ENCODE measurements at regions not wholly inside any gene's neighbourhood (a gene's known extent, or its start where the extent isn't known, plus 50 kb on each side); places are given as distances from the start of the nearest gene placed in this dataset.

DNA sequence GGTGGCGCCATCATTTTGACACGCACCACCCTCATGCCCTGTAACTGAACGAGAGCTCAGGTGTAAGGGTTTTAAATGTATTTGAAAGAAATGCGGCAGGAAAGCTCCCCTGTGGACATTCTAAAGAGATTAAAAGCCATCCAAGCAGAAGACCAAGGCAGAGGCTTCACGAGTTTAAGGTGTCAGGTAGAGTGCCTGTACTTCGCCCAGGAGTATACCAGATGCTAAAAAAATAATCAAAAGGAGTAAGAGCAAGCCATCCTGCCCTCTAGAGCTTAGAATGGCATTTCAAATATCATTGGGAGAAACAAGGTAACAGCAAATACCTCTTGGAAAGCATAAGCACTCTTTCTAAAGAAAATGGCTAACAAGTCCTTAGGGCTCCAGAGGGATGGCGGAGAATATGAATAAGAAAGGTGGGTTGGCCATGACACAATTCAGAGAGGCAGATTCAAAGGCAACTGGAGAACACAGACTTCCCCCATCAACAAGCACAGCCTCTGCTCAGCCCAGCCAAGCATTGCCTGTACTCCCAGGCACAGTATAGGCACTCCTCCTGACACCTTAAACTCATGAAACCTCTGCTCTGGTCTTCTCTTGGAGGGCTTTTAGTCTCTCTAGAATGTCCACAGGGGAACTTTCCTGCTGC, 447.6 kb downstream of the SUCLA2 start:
- Histone ChIP-seq H3K4me1 (no peaks in the 10 kb centered on the region), H3K9me3 (no peaks in the 10 kb centered on the region), H3K27me3 (no peaks in the 10 kb centered on the region), H3K27ac (no peak overlapping the region), H3K36me3 (no peaks in the 10 kb centered on the region), H3K4me3 (no peak overlapping the region)
- TF ChIP-seq, protein P1, sequence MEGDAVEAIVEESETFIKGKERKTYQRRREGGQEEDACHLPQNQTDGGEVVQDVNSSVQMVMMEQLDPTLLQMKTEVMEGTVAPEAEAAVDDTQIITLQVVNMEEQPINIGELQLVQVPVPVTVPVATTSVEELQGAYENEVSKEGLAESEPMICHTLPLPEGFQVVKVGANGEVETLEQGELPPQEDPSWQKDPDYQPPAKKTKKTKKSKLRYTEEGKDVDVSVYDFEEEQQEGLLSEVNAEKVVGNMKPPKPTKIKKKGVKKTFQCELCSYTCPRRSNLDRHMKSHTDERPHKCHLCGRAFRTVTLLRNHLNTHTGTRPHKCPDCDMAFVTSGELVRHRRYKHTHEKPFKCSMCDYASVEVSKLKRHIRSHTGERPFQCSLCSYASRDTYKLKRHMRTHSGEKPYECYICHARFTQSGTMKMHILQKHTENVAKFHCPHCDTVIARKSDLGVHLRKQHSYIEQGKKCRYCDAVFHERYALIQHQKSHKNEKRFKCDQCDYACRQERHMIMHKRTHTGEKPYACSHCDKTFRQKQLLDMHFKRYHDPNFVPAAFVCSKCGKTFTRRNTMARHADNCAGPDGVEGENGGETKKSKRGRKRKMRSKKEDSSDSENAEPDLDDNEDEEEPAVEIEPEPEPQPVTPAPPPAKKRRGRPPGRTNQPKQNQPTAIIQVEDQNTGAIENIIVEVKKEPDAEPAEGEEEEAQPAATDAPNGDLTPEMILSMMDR (IDR thresholded peaks at IDR 0.05): no peak
- ATAC-seq: no peak
- intact Hi-C loops (cut with DNase I): no loop called here
- 69 to 72% methylated on average over 7 of the region's 7 CpGs for WGBS, 2 donors
- no peak for DNase-seq

DNA sequence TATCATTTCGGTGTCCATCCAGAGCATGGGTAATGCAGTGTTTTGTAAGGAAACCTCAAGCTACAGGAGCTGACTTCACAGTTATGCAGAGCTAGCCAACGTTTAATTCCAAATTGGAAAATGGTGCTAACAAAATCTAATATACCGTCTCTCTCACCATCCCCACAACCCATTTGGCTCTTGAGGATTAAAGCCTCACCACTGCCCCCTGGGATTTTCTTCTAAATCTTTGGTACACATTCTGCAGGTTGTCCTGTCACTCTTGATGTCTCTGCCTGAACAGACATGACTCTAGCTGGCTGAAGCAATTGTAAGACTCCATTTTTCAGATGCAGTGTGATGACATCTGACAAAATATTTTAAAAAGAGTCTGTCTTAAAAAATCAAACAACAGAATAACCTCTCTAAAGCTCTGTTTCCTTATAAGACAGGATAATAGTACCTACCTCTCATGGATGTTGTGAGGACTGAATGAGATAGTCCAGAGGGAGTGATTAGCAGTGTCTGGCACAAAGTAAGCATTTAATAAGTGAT, 451.8 kb downstream of the SUCLA2 start:
- Histone ChIP-seq H3K27me3 (no peaks in the 10 kb centered on the region), H3K4me1 (peaks cover 0 to 14% (median 0%) of the 10 kb centered on the region in 9 donors), H3K9me3 (no peaks in the 10 kb centered on the region), H3K4me3 (no peak overlapping the region), H3K36me3 (no peaks in the 10 kb centered on the region), H3K27ac (no peak overlapping the region)
- WGBS, 2 donors: 76 to 77% methylated on average over 3 of the region's 3 CpGs
- DNase-seq (no peak), ATAC-seq (no peak)
- TF ChIP-seq, protein P1 (IDR thresholded peaks at IDR 0.05): no peak
- intact Hi-C loops (cut with DNase I): no loop called here

- 49 to 59% methylated on average over 4 of the region's 4 CpGs for WGBS, 2 donors
- DNase-seq (no peak), ATAC-seq (no peak)
- no peaks in the 10 kb centered on the region for H3K27me3 ChIP-seq
- TF ChIP-seq, protein P1 (IDR thresholded peaks at IDR 0.05): no peak
- H3K4me1 ChIP-seq: peaks cover 0 to 14% (median 0%) of the 10 kb centered on the region in 9 donors
- no peak overlapping the region for H3K27ac ChIP-seq
- intact Hi-C loops (cut with DNase I): no loop called here
- no peak overlapping the region for H3K4me3 ChIP-seq
- H3K9me3 ChIP-seq: no peaks in the 10 kb centered on the region
- H3K36me3 ChIP-seq: no peaks in the 10 kb centered on the region
These were observed 452.7 kb downstream of the SUCLA2 start for GRCh38 chr13:47548294-47548840.

DNA sequence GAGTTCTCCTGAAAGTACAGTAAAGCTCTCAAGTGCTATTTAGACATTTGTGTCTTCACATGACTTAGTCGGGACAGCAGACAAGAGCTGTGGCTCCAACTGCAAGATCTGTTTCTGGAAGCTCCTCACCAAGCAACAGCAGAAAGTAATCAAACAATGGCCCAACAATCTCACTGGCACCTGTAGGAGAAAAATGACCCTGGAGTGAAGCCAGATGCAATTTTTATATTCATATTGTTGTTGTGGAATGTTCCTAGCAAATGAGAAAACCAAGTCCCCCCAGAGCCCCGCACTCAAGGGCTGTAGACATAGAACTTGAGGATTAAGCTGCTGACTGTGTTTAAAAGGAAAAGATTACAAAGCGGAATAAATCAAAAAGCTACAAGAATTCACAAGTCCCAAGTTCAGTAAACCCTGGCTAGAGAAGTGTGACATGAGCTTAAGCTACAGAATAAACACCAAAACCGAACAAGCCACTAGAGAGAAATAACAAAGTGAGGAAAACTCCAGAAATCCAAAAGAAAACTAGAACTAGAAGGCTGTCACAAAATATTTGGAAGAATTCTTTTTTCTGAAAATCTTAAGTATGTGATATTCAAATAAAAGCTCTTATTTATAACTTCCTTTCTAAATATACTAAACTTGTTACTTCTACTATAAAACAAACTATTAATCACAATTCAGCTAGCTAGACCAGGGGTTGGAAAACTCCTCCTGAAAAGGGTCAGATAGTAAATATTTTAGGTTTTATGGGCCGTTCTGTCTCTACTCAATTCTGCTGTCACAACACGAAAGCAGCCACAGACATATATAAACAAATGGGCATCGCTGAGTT, 454.5 kb downstream of the SUCLA2 start:
- no peaks in the 10 kb centered on the region for H3K9me3 ChIP-seq
- peak in 1 of 2 donors; percentile 23 for DNase-seq
- intact Hi-C loops (cut with DNase I): no loop called here
- H3K27me3 ChIP-seq: no peaks in the 10 kb centered on the region
- H3K4me1 ChIP-seq: peaks cover 0 to 14% (median 0%) of the 10 kb centered on the region in 9 donors
- WGBS, 2 donors: 65 to 68% methylated on average over 7 of the region's 7 CpGs
- no peak overlapping the region for H3K4me3 ChIP-seq
- H3K27ac ChIP-seq: peak overlapping the region in 5 of 10 donors; percentile 13 to 63 (median 48)
- H3K36me3 ChIP-seq: no peaks in the 10 kb centered on the region
- peak; percentile 58 to 95 (median 74) for ATAC-seq
- TF ChIP-seq, protein P1 (IDR thresholded peaks at IDR 0.05): no peak
